Ishikawa (cell line): ENCODE measurements at regions not wholly inside any gene's neighbourhood (a gene's known extent, or its start where the extent isn't known, plus 50 kb on each side); places are given as distances from the start of the nearest gene placed in this dataset.

Experiments used
- CEBPB ChIP-seq: IDR thresholded peaks from 2 replicates; pipeline ENCODE4 v1.6.1; 2012
- CREB1 ChIP-seq: IDR thresholded peaks from 2 replicates; pipeline ENCODE4 v1.6.1; 2012; ENCODE audit warnings: low read depth
- EGR1 ChIP-seq: IDR thresholded peaks from 2 replicates; pipeline ENCODE4 v1.6.1; 2012
- EP300 ChIP-seq: IDR thresholded peaks from 2 replicates; pipeline ENCODE4 v1.6.1; 2012; ENCODE audit warnings: borderline replicate concordance
- FOXM1 ChIP-seq: IDR thresholded peaks from 2 replicates; pipeline ENCODE4 v1.6.1; 2012; ENCODE audit warnings: low read depth, borderline replicate concordance
- NFIC ChIP-seq: IDR thresholded peaks from 2 replicates; pipeline ENCODE4 v1.6.1; 2012
- RAD21 ChIP-seq: IDR thresholded peaks from 2 replicates; pipeline ENCODE4 v1.6.1; 2012; ENCODE audit warnings: low read depth
- TAF1 ChIP-seq: IDR thresholded peaks from 2 replicates; pipeline ENCODE4 v1.6.1; 2012; ENCODE audit warnings: low read depth, mild to moderate bottlenecking
- TCF12 ChIP-seq: IDR thresholded peaks from 2 replicates; pipeline ENCODE4 v1.6.1; 2012; ENCODE audit warnings: low read depth
- TEAD4 ChIP-seq: IDR thresholded peaks from 2 replicates; pipeline ENCODE4 v1.6.1; 2012
- YY1 ChIP-seq: IDR thresholded peaks from 2 replicates; pipeline ENCODE4 v1.6.1; 2012; ENCODE audit warnings: low read depth
- ZBTB7A ChIP-seq: IDR thresholded peaks from 2 replicates; pipeline ENCODE4 v1.6.1; 2012; ENCODE audit warnings: low read depth
- TF ChIP-seq, protein P1 (sequence below): IDR thresholded peaks from 2 replicates; pipeline ENCODE4 v1.6.1; 2012
- TF ChIP-seq, protein P2 (sequence below): IDR thresholded peaks from 2 replicates; pipeline ENCODE4 v1.6.1; 2012; ENCODE audit warnings: low read depth, mild to moderate bottlenecking
- TF ChIP-seq, protein P3 (sequence below): IDR thresholded peaks from 2 replicates; pipeline ENCODE4 v1.6.1; 2012

- TF ChIP-seq YY1 (no peak), FOXM1 (no peak), TAF1 (no peak), EGR1 (no peak), NFIC (no peak), CREB1 (no peak), EP300 (no peak), TCF12 (no peak)
- TF ChIP-seq, protein P1, sequence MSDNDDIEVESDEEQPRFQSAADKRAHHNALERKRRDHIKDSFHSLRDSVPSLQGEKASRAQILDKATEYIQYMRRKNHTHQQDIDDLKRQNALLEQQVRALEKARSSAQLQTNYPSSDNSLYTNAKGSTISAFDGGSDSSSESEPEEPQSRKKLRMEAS, result no peak
Measured at GRCh38 chr11:15481871-15482270, 367.1 kb downstream of the INSC start.

GRCh38 chr11:15483205-15483604 is 368.5 kb downstream of the INSC start:
- TF ChIP-seq CEBPB (no peak), TCF12 (no peak), ZBTB7A (no peak), TEAD4 (no peak)
- TF ChIP-seq, protein P1, result no peak

GRCh38 chr11:15484398-15484797 is 369.7 kb downstream of the INSC start:
- TF ChIP-seq, protein P1, result no peak
- TF ChIP-seq EP300, result no peak
- TF ChIP-seq, protein P2, sequence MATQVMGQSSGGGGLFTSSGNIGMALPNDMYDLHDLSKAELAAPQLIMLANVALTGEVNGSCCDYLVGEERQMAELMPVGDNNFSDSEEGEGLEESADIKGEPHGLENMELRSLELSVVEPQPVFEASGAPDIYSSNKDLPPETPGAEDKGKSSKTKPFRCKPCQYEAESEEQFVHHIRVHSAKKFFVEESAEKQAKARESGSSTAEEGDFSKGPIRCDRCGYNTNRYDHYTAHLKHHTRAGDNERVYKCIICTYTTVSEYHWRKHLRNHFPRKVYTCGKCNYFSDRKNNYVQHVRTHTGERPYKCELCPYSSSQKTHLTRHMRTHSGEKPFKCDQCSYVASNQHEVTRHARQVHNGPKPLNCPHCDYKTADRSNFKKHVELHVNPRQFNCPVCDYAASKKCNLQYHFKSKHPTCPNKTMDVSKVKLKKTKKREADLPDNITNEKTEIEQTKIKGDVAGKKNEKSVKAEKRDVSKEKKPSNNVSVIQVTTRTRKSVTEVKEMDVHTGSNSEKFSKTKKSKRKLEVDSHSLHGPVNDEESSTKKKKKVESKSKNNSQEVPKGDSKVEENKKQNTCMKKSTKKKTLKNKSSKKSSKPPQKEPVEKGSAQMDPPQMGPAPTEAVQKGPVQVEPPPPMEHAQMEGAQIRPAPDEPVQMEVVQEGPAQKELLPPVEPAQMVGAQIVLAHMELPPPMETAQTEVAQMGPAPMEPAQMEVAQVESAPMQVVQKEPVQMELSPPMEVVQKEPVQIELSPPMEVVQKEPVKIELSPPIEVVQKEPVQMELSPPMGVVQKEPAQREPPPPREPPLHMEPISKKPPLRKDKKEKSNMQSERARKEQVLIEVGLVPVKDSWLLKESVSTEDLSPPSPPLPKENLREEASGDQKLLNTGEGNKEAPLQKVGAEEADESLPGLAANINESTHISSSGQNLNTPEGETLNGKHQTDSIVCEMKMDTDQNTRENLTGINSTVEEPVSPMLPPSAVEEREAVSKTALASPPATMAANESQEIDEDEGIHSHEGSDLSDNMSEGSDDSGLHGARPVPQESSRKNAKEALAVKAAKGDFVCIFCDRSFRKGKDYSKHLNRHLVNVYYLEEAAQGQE, result no peak
- TF ChIP-seq YY1, result no peak
- TF ChIP-seq NFIC, result no peak
- TF ChIP-seq EGR1, result no peak
- no peak for TF ChIP-seq FOXM1
- no peak for TF ChIP-seq CEBPB
- no peak for TF ChIP-seq CREB1
- TF ChIP-seq, protein P3, sequence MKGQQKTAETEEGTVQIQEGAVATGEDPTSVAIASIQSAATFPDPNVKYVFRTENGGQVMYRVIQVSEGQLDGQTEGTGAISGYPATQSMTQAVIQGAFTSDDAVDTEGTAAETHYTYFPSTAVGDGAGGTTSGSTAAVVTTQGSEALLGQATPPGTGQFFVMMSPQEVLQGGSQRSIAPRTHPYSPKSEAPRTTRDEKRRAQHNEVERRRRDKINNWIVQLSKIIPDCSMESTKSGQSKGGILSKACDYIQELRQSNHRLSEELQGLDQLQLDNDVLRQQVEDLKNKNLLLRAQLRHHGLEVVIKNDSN, result no peak

DNA sequence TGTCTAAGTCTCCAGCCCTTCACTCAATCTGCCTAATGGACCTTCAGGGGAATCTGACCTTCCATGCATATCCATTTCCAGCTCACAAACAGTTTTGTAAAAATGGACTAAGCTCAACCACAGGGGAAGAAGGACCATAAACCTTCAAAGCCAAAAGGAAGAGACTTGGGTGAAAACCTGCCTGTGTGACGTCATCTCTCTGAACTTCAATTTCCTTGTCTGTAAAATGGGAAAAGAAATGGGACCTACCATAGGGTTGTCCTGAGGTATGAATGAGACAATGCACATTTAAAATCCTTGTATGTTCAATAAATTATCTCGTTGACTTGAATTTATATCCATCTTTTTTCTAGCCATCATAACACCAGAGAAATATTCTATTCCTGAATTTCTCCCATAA is 370.7 kb downstream of the INSC start:
- TF ChIP-seq, protein P2, result no peak
- no peak for TF ChIP-seq TEAD4
- TF ChIP-seq RAD21, result no peak

DNA sequence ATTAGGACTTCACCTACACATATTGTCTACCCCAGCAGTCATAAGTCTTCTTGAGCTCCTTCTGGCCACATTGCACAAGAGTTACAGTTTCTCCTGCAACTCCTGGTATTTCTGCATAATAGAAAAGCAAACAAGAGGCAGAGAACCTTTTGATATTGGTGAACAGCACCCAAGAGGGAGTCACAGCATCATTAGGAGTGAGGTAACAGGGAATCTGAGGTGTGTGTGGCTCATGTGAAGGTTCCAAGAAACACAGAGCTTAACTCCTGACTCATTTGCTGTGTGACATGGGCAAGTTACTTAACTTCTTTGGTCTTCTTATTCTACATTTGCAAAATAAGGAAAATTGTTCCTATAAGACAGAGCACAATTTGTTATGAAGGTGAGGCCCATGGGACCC is 374.6 kb downstream of the INSC start:
- TF ChIP-seq EGR1, result no peak
- TF ChIP-seq YY1, result no peak
- no peak for TF ChIP-seq ZBTB7A

DNA sequence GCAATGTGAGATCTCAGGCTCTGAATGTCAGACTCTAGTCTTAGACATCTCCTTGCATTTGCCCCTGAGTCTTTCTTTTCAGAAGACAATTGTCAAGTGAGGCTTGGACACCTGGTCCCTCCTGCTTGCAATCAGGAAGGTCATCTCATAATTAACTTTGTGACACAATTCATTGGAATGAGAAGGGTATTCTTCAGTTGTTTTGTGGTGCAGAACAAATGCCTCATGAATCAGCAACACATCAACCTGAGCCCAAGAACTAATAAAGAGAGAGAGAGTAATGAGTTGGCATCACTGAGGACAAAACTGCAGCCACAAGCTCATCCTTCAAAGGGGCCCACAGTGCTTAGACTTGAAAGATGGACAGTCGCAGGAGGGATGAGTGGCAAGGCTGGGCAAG is 375.8 kb downstream of the INSC start:
- TF ChIP-seq RAD21, result no peak
- no peak for TF ChIP-seq CEBPB
- TF ChIP-seq, protein P2, result no peak
- TF ChIP-seq, protein P3, result no peak
- no peak for TF ChIP-seq TEAD4
- TF ChIP-seq NFIC, result no peak
- no peak for TF ChIP-seq CREB1
- TF ChIP-seq, protein P1, result no peak
- no peak for TF ChIP-seq ZBTB7A
- TF ChIP-seq EGR1, result no peak
- no peak for TF ChIP-seq TAF1
- no peak for TF ChIP-seq FOXM1
- TF ChIP-seq TCF12, result no peak
- TF ChIP-seq EP300, result no peak
- no peak for TF ChIP-seq YY1
